Ishikawa (cell line): ENCODE measurements at regions not wholly inside any gene's neighbourhood (a gene's known extent, or its start where the extent isn't known, plus 50 kb on each side); places are given as distances from the start of the nearest gene placed in this dataset.

ENCODE experiments used
- RAD21 ChIP-seq: IDR thresholded peaks from 2 replicates; pipeline ENCODE4 v1.6.1; 2012; ENCODE audit warnings: low read depth
- TAF1 ChIP-seq: IDR thresholded peaks from 2 replicates; pipeline ENCODE4 v1.6.1; 2012; ENCODE audit warnings: low read depth, mild to moderate bottlenecking

DNA sequence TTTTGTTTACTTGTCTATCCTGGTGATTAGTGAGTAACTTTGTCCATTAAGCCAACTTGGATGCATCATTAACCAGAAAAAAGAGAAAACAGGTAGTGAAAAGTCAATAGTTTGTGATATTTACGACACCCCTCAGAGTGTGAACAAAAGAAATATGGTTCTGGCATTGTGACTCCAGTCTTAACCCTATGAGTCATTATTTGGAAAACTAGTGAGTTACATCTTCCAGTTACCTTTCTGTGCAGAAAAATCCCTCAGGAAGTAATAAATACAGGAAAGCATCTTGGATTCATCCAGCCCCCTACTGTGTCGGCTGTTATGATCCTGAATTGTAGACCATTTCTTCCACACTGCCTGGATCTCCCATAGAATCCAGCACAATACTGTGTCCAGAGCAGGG lies 379.1 kb downstream of the GALC start:
- TF ChIP-seq RAD21 (no peak), TAF1 (no peak)
